Mesendoderm (in vitro differentiated cells): ENCODE measurements at regions not wholly inside any gene's neighbourhood (a gene's known extent, or its start where the extent isn't known, plus 50 kb on each side); places are given as distances from the start of the nearest gene placed in this dataset.

Experiments
- DNase-seq: peaks from one replicate; pipeline ENCODE4 v3.0.0; 2013
- H2AK5ac ChIP-seq: 2 replicates; pipeline ENCODE4 v1.6.1; 2013; ENCODE audit warnings: low read length, inconsistent platforms
- H2BK120ac ChIP-seq: 2 replicates; pipeline ENCODE4 v1.6.1; 2013; ENCODE audit warnings: low read depth, mild to moderate bottlenecking, low read length, moderate library complexity, mixed read lengths
- H2BK15ac ChIP-seq: replicated peaks from 2 replicates; pipeline ENCODE4 v1.6.1; 2013; ENCODE audit warnings: low read depth, mild to moderate bottlenecking, moderate library complexity
- H2BK5ac ChIP-seq: 2 replicates; pipeline ENCODE4 v1.6.1; 2013; ENCODE audit warnings: low read length, inconsistent platforms
- H3K18ac ChIP-seq: 2 replicates; pipeline ENCODE4 v1.6.1; 2013; ENCODE audit warnings: mild to moderate bottlenecking, low read length, mixed read lengths
- H3K23ac ChIP-seq: one replicate; pipeline ENCODE4 v1.6.1; 2013; ENCODE audit warnings: low read length
- H3K27ac ChIP-seq: 2 replicates; pipeline ENCODE4 v1.5.1; 2013; ENCODE audit warnings: low read depth, mild to moderate bottlenecking, inconsistent platforms, low read length, moderate library complexity
- H3K27me3 ChIP-seq: 2 replicates; pipeline ENCODE4 v1.6.1; 2013; ENCODE audit warnings: low read length, control low read depth, mild to moderate bottlenecking, inconsistent platforms; ENCODE audit not compliant: insufficient read depth, poor library complexity
- H3K36me3 ChIP-seq: 2 replicates; pipeline ENCODE4 v1.6.1; 2013; ENCODE audit warnings: low read length, inconsistent platforms; ENCODE audit not compliant: control insufficient read depth, insufficient read depth
- H3K4ac ChIP-seq: one replicate; pipeline ENCODE4 v1.6.1; 2013; ENCODE audit warnings: low read depth, mild to moderate bottlenecking, low read length, moderate library complexity
- H3K4me1 ChIP-seq: 2 replicates; pipeline ENCODE4 v1.6.1; 2013; ENCODE audit warnings: low read depth, low read length, inconsistent platforms; ENCODE audit not compliant: control insufficient read depth
- H3K4me2 ChIP-seq: 2 replicates; pipeline ENCODE4 v1.6.1; 2013; ENCODE audit warnings: low read length
- H3K4me3 ChIP-seq: 2 replicates; pipeline ENCODE4 v1.5.1; 2013; ENCODE audit warnings: mild to moderate bottlenecking, low read length
- H3K56ac ChIP-seq: one replicate; pipeline ENCODE4 v1.6.1; 2013; ENCODE audit warnings: low read length
- H3K79me1 ChIP-seq: 2 replicates; pipeline ENCODE4 v1.6.1; 2013; ENCODE audit warnings: low read length, inconsistent platforms
- H3K79me2 ChIP-seq: 2 replicates; pipeline ENCODE4 v1.6.1; 2013; ENCODE audit warnings: mild to moderate bottlenecking, low read length; ENCODE audit not compliant: control insufficient read depth, insufficient read depth
- H3K9ac ChIP-seq: 2 replicates; pipeline ENCODE4 v1.6.1; 2013; ENCODE audit warnings: low read length, inconsistent platforms
- H4K5ac ChIP-seq: one replicate; pipeline ENCODE4 v1.6.1; 2013; ENCODE audit warnings: low read length
- H4K8ac ChIP-seq: one replicate; pipeline ENCODE4 v1.6.1; 2013; ENCODE audit warnings: low read depth, mild to moderate bottlenecking, control low read depth, low read length, moderate library complexity
- WGBS: extraction: QIAGEN DNeasy Blood & Tissue Kit; methylation state at CpG from one replicate; pipeline ENCODE4 v1.1.7; 2013; ENCODE audit warnings: low lambda C conversion rate, missing lambda C conversion rate; ENCODE audit not compliant: insufficient coverage; ENCODE audit errors: extremely low coverage; 5-methylcytosine and 5-hydroxymethylcytosine counted together

DNA sequence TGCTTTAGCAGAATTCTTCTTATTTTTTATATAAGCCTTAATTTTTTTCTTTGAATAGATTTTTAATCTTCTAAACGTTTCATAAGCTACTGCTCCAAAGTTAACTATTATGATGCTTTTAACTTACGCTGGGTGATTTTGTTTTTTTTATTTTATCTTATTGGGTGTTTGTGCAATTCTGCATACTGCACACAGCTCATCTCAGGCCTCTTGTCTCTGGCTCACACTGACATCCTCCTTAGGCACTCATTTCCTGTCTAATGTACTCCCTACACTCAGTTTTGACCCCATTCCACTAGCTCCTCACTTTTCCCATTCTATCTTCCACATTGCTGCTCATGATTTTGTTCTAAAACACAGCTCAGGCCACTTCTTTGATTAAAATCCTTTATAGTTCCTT lies 111.9 kb upstream of the MAP9 start:
- Histone ChIP-seq H4K8ac (no peak overlapping the region), H3K23ac (no peak overlapping the region), H2AK5ac (no peak overlapping the region), H3K56ac (no peak overlapping the region), H3K79me2 (no peaks in the 10 kb centered on the region), H2BK5ac (no peak overlapping the region), H2BK15ac (no peak overlapping the region), H3K18ac (no peak overlapping the region), H3K36me3 (no peaks in the 10 kb centered on the region), H2BK120ac (no peak overlapping the region), H3K4me2 (no peak overlapping the region), H3K27ac (no peak overlapping the region), H3K4ac (no peak overlapping the region), H3K79me1 (no peaks in the 10 kb centered on the region), H3K27me3 (no peaks in the 10 kb centered on the region), H4K5ac (no peak overlapping the region), H3K4me1 (no peaks in the 10 kb centered on the region), H3K9ac (no peak overlapping the region), H3K4me3 (no peak overlapping the region)
- no peak for DNase-seq
- no CpG with 5 or more reads among the region's 2 CpGs for WGBS

DNA sequence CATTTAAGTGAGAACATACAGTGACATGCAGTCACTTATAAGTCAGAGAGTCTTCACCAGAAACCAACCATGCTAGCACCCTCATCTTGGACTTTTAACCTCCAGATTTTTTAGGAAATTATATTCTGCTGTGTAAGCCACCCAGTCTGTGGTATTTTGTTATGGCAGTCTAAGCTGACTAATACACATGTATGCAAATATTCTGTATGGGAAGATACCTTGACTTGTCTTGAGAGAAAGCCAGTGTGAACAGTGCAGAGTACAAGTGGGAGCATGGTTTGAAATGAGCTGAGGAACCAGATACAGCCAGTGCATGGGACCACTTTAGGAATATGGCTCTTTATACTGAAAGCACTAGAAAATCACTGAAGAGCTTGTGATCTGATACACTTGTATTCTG lies 110.4 kb upstream of the MAP9 start:
- Histone ChIP-seq H2BK15ac (no peak overlapping the region), H3K36me3 (no peaks in the 10 kb centered on the region), H3K27me3 (no peaks in the 10 kb centered on the region), H3K56ac (no peak overlapping the region), H3K23ac (no peak overlapping the region), H3K18ac (no peak overlapping the region), H2AK5ac (no peak overlapping the region), H3K4ac (no peak overlapping the region), H3K4me1 (no peaks in the 10 kb centered on the region), H3K79me2 (no peaks in the 10 kb centered on the region), H3K9ac (no peak overlapping the region), H3K79me1 (no peaks in the 10 kb centered on the region), H4K8ac (no peak overlapping the region), H4K5ac (no peak overlapping the region), H3K4me2 (no peak overlapping the region), H2BK5ac (no peak overlapping the region), H2BK120ac (no peak overlapping the region), H3K4me3 (no peak overlapping the region), H3K27ac (no peak overlapping the region)
- DNase-seq: no peak

DNA sequence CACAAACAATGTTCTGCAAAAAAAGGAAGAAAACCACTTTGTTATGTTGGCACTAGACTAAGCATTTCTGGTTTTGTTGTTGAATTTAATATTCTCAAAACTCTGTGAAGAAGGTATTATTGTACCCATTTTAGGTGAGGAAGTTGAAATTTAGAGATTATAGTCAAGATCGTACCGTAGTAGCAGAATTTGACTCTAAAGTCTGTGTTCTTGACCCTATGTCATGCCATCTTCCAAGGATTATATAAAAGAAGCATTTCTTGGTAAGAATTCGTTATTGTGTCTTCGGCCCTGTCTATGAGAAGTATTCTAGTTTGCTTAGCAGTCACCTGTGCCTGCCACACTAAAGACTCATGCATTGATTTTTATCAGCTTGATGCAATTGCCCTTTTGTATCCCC lies 104.4 kb upstream of the MAP9 start:
- no peaks in the 10 kb centered on the region for H3K27me3 ChIP-seq
- WGBS: no CpG with 5 or more reads among the region's 4 CpGs

DNA sequence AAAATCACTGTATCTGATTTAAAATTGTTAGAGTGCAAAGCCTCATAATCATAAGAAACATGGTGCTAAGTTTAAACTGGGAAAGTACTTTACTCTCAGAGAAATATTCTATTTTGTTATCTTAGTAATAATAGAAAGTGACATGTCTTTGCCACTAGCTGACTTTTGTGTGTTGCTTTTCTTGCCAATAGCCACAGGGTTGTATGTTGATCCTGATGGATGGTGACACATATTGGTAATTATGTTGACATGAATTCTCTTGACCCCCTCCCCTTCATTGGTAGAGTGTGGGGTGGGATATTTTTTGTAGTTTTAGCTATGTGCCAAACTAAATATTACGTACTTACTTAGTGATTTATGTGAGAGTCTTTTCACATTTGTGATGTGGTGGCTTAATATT lies 103.1 kb upstream of the MAP9 start:
- WGBS: 80% methylated on average over 1 of the region's 1 CpG
- no peak for DNase-seq
- H2AK5ac ChIP-seq: no peak overlapping the region
- no peaks in the 10 kb centered on the region for H3K79me2 ChIP-seq
- H2BK120ac ChIP-seq: no peak overlapping the region
- H2BK15ac ChIP-seq: no peak overlapping the region
- no peak overlapping the region for H3K56ac ChIP-seq
- H3K4ac ChIP-seq: no peak overlapping the region
- H3K4me2 ChIP-seq: no peak overlapping the region
- H3K18ac ChIP-seq: no peak overlapping the region
- H3K23ac ChIP-seq: no peak overlapping the region
- no peak overlapping the region for H3K9ac ChIP-seq
- no peaks in the 10 kb centered on the region for H3K79me1 ChIP-seq
- H3K4me1 ChIP-seq: no peaks in the 10 kb centered on the region
- H4K8ac ChIP-seq: no peak overlapping the region
- H3K36me3 ChIP-seq: no peaks in the 10 kb centered on the region
- no peaks in the 10 kb centered on the region for H3K27me3 ChIP-seq
- H2BK5ac ChIP-seq: no peak overlapping the region
- no peak overlapping the region for H4K5ac ChIP-seq
- H3K27ac ChIP-seq: no peak overlapping the region
- no peak overlapping the region for H3K4me3 ChIP-seq

More for the DNA sequence above, 104.4 kb upstream of the MAP9 start:
- Histone ChIP-seq H3K4me2 (no peak overlapping the region), H3K4ac (no peak overlapping the region), H3K36me3 (no peaks in the 10 kb centered on the region), H3K23ac (no peak overlapping the region), H3K4me1 (no peaks in the 10 kb centered on the region), H3K9ac (no peak overlapping the region), H2BK5ac (no peak overlapping the region), H2BK15ac (no peak overlapping the region), H2AK5ac (no peak overlapping the region), H3K79me1 (no peaks in the 10 kb centered on the region), H3K18ac (no peak overlapping the region), H3K27ac (no peak overlapping the region), H3K79me2 (no peaks in the 10 kb centered on the region), H4K5ac (no peak overlapping the region), H2BK120ac (no peak overlapping the region), H3K4me3 (no peak overlapping the region), H4K8ac (no peak overlapping the region), H3K56ac (no peak overlapping the region)
- DNase-seq: no peak

DNA sequence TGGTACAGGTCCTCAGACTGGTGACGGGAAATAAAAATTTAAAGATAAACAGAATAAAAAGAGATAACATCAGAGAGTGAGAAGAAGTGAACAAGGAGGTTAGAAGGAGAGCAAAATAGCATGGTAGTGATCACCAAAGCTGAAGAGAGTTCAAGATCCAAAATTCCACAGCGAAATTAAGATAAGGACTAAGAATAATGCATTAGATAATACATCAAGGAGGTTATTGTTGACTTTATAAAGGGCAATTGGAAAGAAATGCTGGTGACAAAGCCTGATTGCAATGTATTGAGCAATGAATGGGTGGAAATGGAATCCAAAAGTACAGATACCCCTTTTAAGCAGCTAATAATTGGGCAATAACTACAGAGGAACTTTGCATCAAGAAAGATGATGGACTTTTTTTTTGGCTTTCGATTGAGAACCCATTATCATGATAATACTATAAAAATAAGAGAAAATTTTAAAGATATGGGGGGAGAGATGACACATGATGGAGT lies 101.6 kb upstream of the MAP9 start:
- no peak overlapping the region for H4K8ac ChIP-seq

DNA sequence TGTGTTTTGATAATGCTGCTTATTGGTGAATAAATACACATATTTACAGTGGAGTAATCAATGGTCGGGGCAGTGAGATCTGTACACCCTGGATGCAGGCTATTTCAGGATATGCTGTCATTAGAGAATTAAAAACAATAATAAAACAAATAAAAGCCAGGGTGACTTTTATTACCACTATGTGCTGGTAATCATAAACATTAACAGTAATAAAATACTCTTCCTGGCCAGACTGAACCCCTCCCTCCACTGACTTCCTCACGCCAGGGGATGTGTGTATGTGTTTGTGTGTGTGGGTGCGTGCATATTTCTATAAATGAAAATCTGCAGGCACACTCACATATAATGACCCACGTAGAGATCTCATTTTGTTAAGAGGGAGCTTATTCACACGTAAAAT lies 98.0 kb upstream of the MAP9 start:
- no peak overlapping the region for H2BK120ac ChIP-seq
- WGBS: no CpG with 5 or more reads among the region's 5 CpGs
- H3K56ac ChIP-seq: no peak overlapping the region
- no peak overlapping the region for H2BK15ac ChIP-seq
- no peak for DNase-seq
- H3K18ac ChIP-seq: no peak overlapping the region
- H4K5ac ChIP-seq: no peak overlapping the region
- H3K4me3 ChIP-seq: no peak overlapping the region
- no peak overlapping the region for H3K4me2 ChIP-seq
- H3K4me1 ChIP-seq: no peaks in the 10 kb centered on the region
- H3K79me2 ChIP-seq: no peaks in the 10 kb centered on the region
- H3K36me3 ChIP-seq: no peaks in the 10 kb centered on the region
- no peaks in the 10 kb centered on the region for H3K27me3 ChIP-seq
- no peak overlapping the region for H4K8ac ChIP-seq
- H3K27ac ChIP-seq: no peak overlapping the region
- H2BK5ac ChIP-seq: no peak overlapping the region
- no peak overlapping the region for H2AK5ac ChIP-seq
- no peak overlapping the region for H3K4ac ChIP-seq
- no peaks in the 10 kb centered on the region for H3K79me1 ChIP-seq
- no peak overlapping the region for H3K23ac ChIP-seq
- H3K9ac ChIP-seq: no peak overlapping the region

More for the DNA sequence above, 101.6 kb upstream of the MAP9 start:
- H2BK15ac ChIP-seq: no peak overlapping the region
- H3K9ac ChIP-seq: no peak overlapping the region
- WGBS: no CpG with 5 or more reads among the region's 3 CpGs
- no peak overlapping the region for H3K23ac ChIP-seq
- no peak overlapping the region for H3K56ac ChIP-seq
- no peak overlapping the region for H3K4ac ChIP-seq
- H3K27me3 ChIP-seq: no peaks in the 10 kb centered on the region
- H3K79me1 ChIP-seq: no peaks in the 10 kb centered on the region
- H3K4me2 ChIP-seq: no peak overlapping the region
- H2BK5ac ChIP-seq: no peak overlapping the region
- H3K4me1 ChIP-seq: no peaks in the 10 kb centered on the region
- no peak overlapping the region for H3K4me3 ChIP-seq
- no peaks in the 10 kb centered on the region for H3K79me2 ChIP-seq
- no peaks in the 10 kb centered on the region for H3K36me3 ChIP-seq
- H2BK120ac ChIP-seq: no peak overlapping the region
- no peak for DNase-seq
- H3K18ac ChIP-seq: no peak overlapping the region
- H2AK5ac ChIP-seq: no peak overlapping the region
- H4K5ac ChIP-seq: no peak overlapping the region
- H3K27ac ChIP-seq: no peak overlapping the region
